IPS-18a (cell line): ENCODE measurements at regions not wholly inside any gene's neighbourhood (a gene's known extent, or its start where the extent isn't known, plus 50 kb on each side); places are given as distances from the start of the nearest gene placed in this dataset.

Experiments used
- H3K27ac ChIP-seq: one replicate; pipeline ENCODE4 v1.5.1; 2013; ENCODE audit warnings: low read length
- H3K27me3 ChIP-seq: one replicate; pipeline ENCODE4 v1.6.1; 2013; ENCODE audit warnings: mild to moderate bottlenecking, low read length; ENCODE audit not compliant: control insufficient read depth, insufficient read depth
- H3K36me3 ChIP-seq: one replicate; pipeline ENCODE4 v1.6.1; 2013; ENCODE audit warnings: low read depth, low read length; ENCODE audit not compliant: control insufficient read depth
- H3K4me1 ChIP-seq: one replicate; pipeline ENCODE4 v1.6.1; 2013; ENCODE audit warnings: low read depth, low read length; ENCODE audit not compliant: control insufficient read depth
- H3K4me3 ChIP-seq: one replicate; pipeline ENCODE4 v1.5.1; 2013; ENCODE audit warnings: low read length
- H3K9ac ChIP-seq: one replicate; pipeline ENCODE4 v1.6.1; 2013; ENCODE audit warnings: mild to moderate bottlenecking, low read length, moderate library complexity
- H3K9me3 ChIP-seq: one replicate; pipeline ENCODE4 v1.6.1; 2013; ENCODE audit warnings: low read depth, low read length; ENCODE audit not compliant: control insufficient read depth

- Histone ChIP-seq H3K27ac (no peak overlapping the region), H3K4me1 (no peaks in the 10 kb centered on the region), H3K4me3 (no peak overlapping the region), H3K9me3 (no peaks in the 10 kb centered on the region), H3K27me3 (peaks cover 3% of the 10 kb centered on the region), H3K9ac (no peak overlapping the region), H3K36me3 (no peaks in the 10 kb centered on the region)
Observed at GRCh38 chr9:38146844-38147243, 77.8 kb upstream of the SHB start.

- no peaks in the 10 kb centered on the region for H3K36me3 ChIP-seq
- no peak overlapping the region for H3K9ac ChIP-seq
- H3K27me3 ChIP-seq, result peaks cover 3% of the 10 kb centered on the region
- H3K4me1 ChIP-seq, result no peaks in the 10 kb centered on the region
- H3K27ac ChIP-seq, result no peak overlapping the region
- H3K9me3 ChIP-seq, result no peaks in the 10 kb centered on the region
- no peak overlapping the region for H3K4me3 ChIP-seq
Observed at GRCh38 chr9:38145526-38146053, 76.6 kb upstream of the SHB start.

- H3K27me3 ChIP-seq, result peaks cover 3% of the 10 kb centered on the region
- no peak overlapping the region for H3K27ac ChIP-seq
- no peaks in the 10 kb centered on the region for H3K4me1 ChIP-seq
- no peak overlapping the region for H3K4me3 ChIP-seq
- H3K36me3 ChIP-seq, result no peaks in the 10 kb centered on the region
- no peaks in the 10 kb centered on the region for H3K9me3 ChIP-seq
- H3K9ac ChIP-seq, result no peak overlapping the region
Observed at GRCh38 chr9:38144421-38144820, 75.4 kb upstream of the SHB start.

- no peak overlapping the region for H3K9ac ChIP-seq
- H3K4me1 ChIP-seq, result no peaks in the 10 kb centered on the region
- no peak overlapping the region for H3K4me3 ChIP-seq
- no peaks in the 10 kb centered on the region for H3K9me3 ChIP-seq
- H3K27ac ChIP-seq, result no peak overlapping the region
- H3K27me3 ChIP-seq, result peaks cover 3% of the 10 kb centered on the region
- H3K36me3 ChIP-seq, result no peaks in the 10 kb centered on the region
Observed at GRCh38 chr9:38141746-38142591, 72.9 kb upstream of the SHB start.

GRCh38 chr9:38138276-38138675 is 69.2 kb upstream of the SHB start:
- peaks cover 9% of the 10 kb centered on the region for H3K4me1 ChIP-seq
- H3K27ac ChIP-seq, result no peak overlapping the region
- peaks cover 3% of the 10 kb centered on the region for H3K27me3 ChIP-seq
- H3K9ac ChIP-seq, result no peak overlapping the region
- no peaks in the 10 kb centered on the region for H3K9me3 ChIP-seq
- H3K4me3 ChIP-seq, result no peak overlapping the region
- no peaks in the 10 kb centered on the region for H3K36me3 ChIP-seq

GRCh38 chr9:38137342-38137741 is 68.3 kb upstream of the SHB start:
- Histone ChIP-seq H3K9ac (no peak overlapping the region), H3K4me1 (peaks cover 9% of the 10 kb centered on the region), H3K36me3 (no peaks in the 10 kb centered on the region), H3K27me3 (no peaks in the 10 kb centered on the region), H3K27ac (no peak overlapping the region), H3K4me3 (no peak overlapping the region), H3K9me3 (no peaks in the 10 kb centered on the region)

GRCh38 chr9:38136386-38136785 is 67.4 kb upstream of the SHB start:
- peaks cover 9% of the 10 kb centered on the region for H3K4me1 ChIP-seq
- no peaks in the 10 kb centered on the region for H3K27me3 ChIP-seq
- H3K27ac ChIP-seq, result no peak overlapping the region
- no peak overlapping the region for H3K9ac ChIP-seq
- H3K4me3 ChIP-seq, result no peak overlapping the region
- no peaks in the 10 kb centered on the region for H3K36me3 ChIP-seq
- H3K9me3 ChIP-seq, result no peaks in the 10 kb centered on the region

GRCh38 chr9:38134611-38135237 is 65.7 kb upstream of the SHB start:
- no peak overlapping the region for H3K27ac ChIP-seq
- no peak overlapping the region for H3K4me3 ChIP-seq
- H3K4me1 ChIP-seq, result peaks cover 9% of the 10 kb centered on the region

GRCh38 chr9:38133595-38133994 is 64.6 kb upstream of the SHB start:
- H3K36me3 ChIP-seq, result no peaks in the 10 kb centered on the region
- H3K27me3 ChIP-seq, result no peaks in the 10 kb centered on the region
- no peaks in the 10 kb centered on the region for H3K9me3 ChIP-seq
- no peak overlapping the region for H3K9ac ChIP-seq
- H3K27ac ChIP-seq, result no peak overlapping the region
- no peak overlapping the region for H3K4me3 ChIP-seq
- peaks cover 9% of the 10 kb centered on the region for H3K4me1 ChIP-seq

More at GRCh38 chr9:38134611-38135237, 65.7 kb upstream of the SHB start:
- no peaks in the 10 kb centered on the region for H3K9me3 ChIP-seq
- no peaks in the 10 kb centered on the region for H3K36me3 ChIP-seq
- H3K9ac ChIP-seq, result no peak overlapping the region
- no peaks in the 10 kb centered on the region for H3K27me3 ChIP-seq

- Histone ChIP-seq H3K9me3 (no peaks in the 10 kb centered on the region), H3K4me3 (no peak overlapping the region), H3K27me3 (no peaks in the 10 kb centered on the region), H3K27ac (no peak overlapping the region), H3K4me1 (peaks cover 9% of the 10 kb centered on the region), H3K9ac (no peak overlapping the region), H3K36me3 (no peaks in the 10 kb centered on the region)
Observed at GRCh38 chr9:38132956-38133355, 63.9 kb upstream of the SHB start.

- no peak overlapping the region for H3K27ac ChIP-seq
- H3K9me3 ChIP-seq, result no peaks in the 10 kb centered on the region
- peaks cover 9% of the 10 kb centered on the region for H3K4me1 ChIP-seq
- H3K27me3 ChIP-seq, result no peaks in the 10 kb centered on the region
- H3K36me3 ChIP-seq, result no peaks in the 10 kb centered on the region
- H3K9ac ChIP-seq, result no peak overlapping the region
- no peak overlapping the region for H3K4me3 ChIP-seq
Observed at GRCh38 chr9:38131729-38132128, 62.7 kb upstream of the SHB start.
